PC-9 (cell line): ENCODE measurements at regions not wholly inside any gene's neighbourhood (a gene's known extent, or its start where the extent isn't known, plus 50 kb on each side); places are given as distances from the start of the nearest gene placed in this dataset.

Experiments used
- BruUV-seq: library from RNA; stranded (reverse); fragments of 400-500 nt; replicated peaks from 2 replicates; lab custom pipeline; 2021; lab: Mats Ljungman, UMichigan
- CTCF ChIA-PET: fragments of 300-600 bp; sonication (Branson Sonifier 250); formaldehyde crosslinking; loops from one replicate; lab custom pipeline; 2022; ENCODE audit warnings: antibody characterized with exemption; lab: Charles Lee
- POLR2A ChIA-PET: fragments of 300-600 bp; sonication (Branson Sonifier 250); formaldehyde crosslinking; loops from one replicate; lab custom pipeline; 2022; ENCODE audit warnings: antibody characterized with exemption; ENCODE audit not compliant: unreplicated experiment; lab: Charles Lee
- DNase-seq, 2 experiments: peaks; one replicate each; pipeline versions ENCODE4 v3.0.0 to v3.0.0-alpha.2; 2015 to 2022; ENCODE audit warnings: mixed read lengths in 1 of 2
- H2AFZ ChIP-seq: fragments of 200-600 bp; sonication (generic); 2 replicates; pipeline ENCODE4 v1.8.1; 2017; ENCODE audit warnings: antibody characterized with exemption
- H3F3A ChIP-seq: fragments of 200-600 bp; sonication (generic); 2 replicates; pipeline ENCODE4 v1.8.1; 2017; ENCODE audit warnings: antibody characterized with exemption, mild to moderate bottlenecking, low read depth; ENCODE audit not compliant: insufficient read depth
- H3K27ac ChIP-seq: fragments of 200-600 bp; sonication (generic); 2 replicates; pipeline ENCODE4 v1.6.1; 2016; ENCODE audit warnings: mixed run types
- H3K27me3 ChIP-seq: fragments of 200-600 bp; sonication (generic); 2 replicates; pipeline ENCODE4 v1.6.1; 2016; ENCODE audit warnings: low read depth, mixed run types; ENCODE audit not compliant: insufficient read depth
- H3K36me3 ChIP-seq: fragments of 200-600 bp; sonication (generic); 2 replicates; pipeline ENCODE4 v1.6.1; 2016; ENCODE audit warnings: low read depth, mixed run types
- H3K4me1 ChIP-seq: fragments of 200-600 bp; sonication (generic); replicated peaks from 2 replicates; pipeline ENCODE4 v1.6.1; 2016; ENCODE audit warnings: mixed run types; ENCODE audit not compliant: insufficient read depth
- H3K4me2 ChIP-seq: fragments of 200-600 bp; sonication (generic); 2 replicates; pipeline ENCODE4 v1.6.1; 2017; ENCODE audit warnings: mixed run types
- H3K4me3 ChIP-seq: fragments of 200-600 bp; sonication (generic); 2 replicates; pipeline ENCODE4 v1.6.1; 2016; ENCODE audit warnings: mixed run types
- H3K79me2 ChIP-seq: fragments of 200-600 bp; sonication (generic); 2 replicates; pipeline ENCODE4 v1.6.1; 2017; ENCODE audit warnings: low read depth, mixed run types
- H3K9me2 ChIP-seq: fragments of 200-600 bp; sonication (generic); 2 replicates; pipeline ENCODE4 v1.8.1; 2017; ENCODE audit warnings: mild to moderate bottlenecking; ENCODE audit not compliant: insufficient read depth
- H3K9me3 ChIP-seq: fragments of 200-600 bp; sonication (generic); 2 replicates; pipeline ENCODE4 v1.8.1; 2016; ENCODE audit warnings: low read depth; ENCODE audit not compliant: insufficient read depth
- H4K20me1 ChIP-seq: fragments of 200-600 bp; sonication (generic); 2 replicates; pipeline ENCODE4 v1.8.1; 2017; ENCODE audit not compliant: insufficient read depth
- EZH2 ChIP-seq: fragments of 200-600 bp; sonication (generic); IDR thresholded peaks from 2 replicates; pipeline ENCODE4 v1.8.0; 2017; ENCODE audit warnings: antibody characterized with exemption, low read depth
- intact Hi-C: fragments of 100-400 bp; cut with micrococcal nuclease; formaldehyde crosslinking; loops from one replicate; pipeline ENCODE4 v1.10.0; 2022; ENCODE audit not compliant: unreplicated experiment
- TF ChIP-seq, protein P1 (sequence below): fragments of 200-600 bp; sonication (generic); conservative IDR thresholded peaks from 2 replicates; pipeline ENCODE4 v1.6.1; 2017; ENCODE audit warnings: mixed run types, antibody characterized with exemption, mild to moderate bottlenecking, moderate library complexity

DNA sequence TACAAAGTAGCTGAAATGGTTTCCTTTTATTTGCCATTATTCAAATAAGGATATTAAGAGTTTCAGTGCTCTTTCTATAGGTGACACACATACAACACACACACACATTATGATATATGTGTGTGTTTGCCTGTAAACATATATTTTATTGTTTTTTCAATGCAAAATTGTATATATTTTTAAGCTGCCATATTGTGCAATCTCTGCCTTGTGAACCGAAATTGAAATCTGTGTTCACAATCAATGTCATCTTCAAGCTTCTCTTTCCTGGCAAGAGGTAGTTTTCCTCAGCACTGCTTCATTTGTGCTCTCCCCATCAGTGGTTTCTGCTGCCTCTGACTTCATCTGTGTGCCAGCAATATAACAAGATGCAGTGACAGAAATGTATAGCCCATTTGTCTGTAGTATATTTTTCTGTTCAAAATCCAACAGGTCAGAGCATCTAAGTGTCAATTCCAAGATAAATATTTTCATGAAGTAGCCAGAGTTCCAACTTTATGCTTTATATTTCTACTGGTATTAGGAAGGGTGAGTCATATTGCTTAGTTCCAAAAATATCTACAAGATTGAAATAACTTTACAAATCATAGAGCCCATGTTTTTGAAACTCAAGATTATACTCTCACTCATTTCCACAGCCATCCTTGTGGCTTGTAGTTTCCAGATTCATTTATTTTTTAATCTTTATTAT lies 1704.8 kb upstream of the CDH9 start:
- no peak overlapping the region for H3K4me2 ChIP-seq
- CTCF ChIA-PET, result no interaction called here
- no peaks in the 10 kb centered on the region for H3K27me3 ChIP-seq
- TF ChIP-seq, protein P1, sequence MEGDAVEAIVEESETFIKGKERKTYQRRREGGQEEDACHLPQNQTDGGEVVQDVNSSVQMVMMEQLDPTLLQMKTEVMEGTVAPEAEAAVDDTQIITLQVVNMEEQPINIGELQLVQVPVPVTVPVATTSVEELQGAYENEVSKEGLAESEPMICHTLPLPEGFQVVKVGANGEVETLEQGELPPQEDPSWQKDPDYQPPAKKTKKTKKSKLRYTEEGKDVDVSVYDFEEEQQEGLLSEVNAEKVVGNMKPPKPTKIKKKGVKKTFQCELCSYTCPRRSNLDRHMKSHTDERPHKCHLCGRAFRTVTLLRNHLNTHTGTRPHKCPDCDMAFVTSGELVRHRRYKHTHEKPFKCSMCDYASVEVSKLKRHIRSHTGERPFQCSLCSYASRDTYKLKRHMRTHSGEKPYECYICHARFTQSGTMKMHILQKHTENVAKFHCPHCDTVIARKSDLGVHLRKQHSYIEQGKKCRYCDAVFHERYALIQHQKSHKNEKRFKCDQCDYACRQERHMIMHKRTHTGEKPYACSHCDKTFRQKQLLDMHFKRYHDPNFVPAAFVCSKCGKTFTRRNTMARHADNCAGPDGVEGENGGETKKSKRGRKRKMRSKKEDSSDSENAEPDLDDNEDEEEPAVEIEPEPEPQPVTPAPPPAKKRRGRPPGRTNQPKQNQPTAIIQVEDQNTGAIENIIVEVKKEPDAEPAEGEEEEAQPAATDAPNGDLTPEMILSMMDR, result no peak
- TF ChIP-seq EZH2, result no peak
- no peaks in the 10 kb centered on the region for H3K79me2 ChIP-seq
- no peaks in the 10 kb centered on the region for H3K9me3 ChIP-seq
- H3K27ac ChIP-seq, result no peak overlapping the region
- H3F3A ChIP-seq, result no peaks in the 10 kb centered on the region
- no peak for DNase-seq
- intact Hi-C loops, result no loop called here
- H3K4me3 ChIP-seq, result no peak overlapping the region
- H4K20me1 ChIP-seq, result no peaks in the 10 kb centered on the region
- no peaks in the 10 kb centered on the region for H3K4me1 ChIP-seq
- H3K36me3 ChIP-seq, result no peaks in the 10 kb centered on the region
- no TSS peak for BruUV-seq
- H2AFZ ChIP-seq, result no peak overlapping the region
- POLR2A ChIA-PET, result no interaction called here
- no peaks in the 10 kb centered on the region for H3K9me2 ChIP-seq

DNA sequence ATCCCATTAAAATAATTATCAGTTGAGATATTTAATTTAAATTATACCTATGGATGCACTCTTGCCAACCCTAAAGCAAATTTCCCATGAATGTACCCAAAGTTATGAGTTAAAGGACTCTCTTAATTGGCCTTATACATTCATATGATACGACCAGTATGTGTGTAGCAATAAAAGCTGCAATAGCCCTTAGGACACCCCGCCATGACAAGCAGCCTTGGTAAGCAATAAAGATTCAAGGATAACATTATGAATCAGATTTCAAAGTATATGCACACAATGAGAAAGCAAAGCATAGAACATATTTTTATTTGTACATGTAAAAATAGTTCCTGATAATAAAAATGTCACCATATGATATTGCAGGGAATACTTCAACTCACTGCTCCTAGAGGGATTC lies 1699.3 kb upstream of the CDH9 start:
- Histone ChIP-seq H3K36me3 (no peaks in the 10 kb centered on the region), H3F3A (no peaks in the 10 kb centered on the region), H3K4me1 (no peaks in the 10 kb centered on the region), H2AFZ (no peak overlapping the region), H3K27ac (no peak overlapping the region), H3K79me2 (no peaks in the 10 kb centered on the region), H4K20me1 (no peaks in the 10 kb centered on the region), H3K9me3 (no peaks in the 10 kb centered on the region), H3K27me3 (no peaks in the 10 kb centered on the region), H3K4me3 (no peak overlapping the region), H3K4me2 (no peak overlapping the region), H3K9me2 (no peaks in the 10 kb centered on the region)
- intact Hi-C loops, result no loop called here
- no peak for DNase-seq
- TF ChIP-seq, protein P1, result no peak
- no peak for TF ChIP-seq EZH2
- no TSS peak for BruUV-seq
- ChIA-PET CTCF (no interaction called here), POLR2A (no interaction called here)

DNA sequence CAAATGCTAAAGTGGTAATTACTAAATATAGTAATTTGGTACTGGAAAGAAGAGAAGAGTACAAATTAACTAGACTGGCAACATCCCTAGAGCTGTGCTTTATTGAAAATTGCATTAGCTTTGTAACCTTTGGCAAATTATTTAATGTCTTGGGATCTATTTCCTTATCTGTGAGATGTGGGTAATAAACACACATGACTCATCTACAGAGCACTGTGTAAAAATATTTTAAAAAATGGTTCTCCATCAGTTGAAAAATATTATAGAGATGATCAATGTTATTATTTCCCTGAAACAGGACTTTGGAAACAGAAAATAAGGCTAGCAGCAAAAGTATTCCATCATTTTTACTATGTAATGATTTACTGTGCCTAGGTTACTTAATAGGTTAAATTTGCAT lies 1698.8 kb upstream of the CDH9 start:
- Histone ChIP-seq H3K27ac (no peak overlapping the region), H3K9me3 (no peaks in the 10 kb centered on the region), H3K27me3 (no peaks in the 10 kb centered on the region), H3K4me2 (no peak overlapping the region), H2AFZ (no peak overlapping the region), H3F3A (no peaks in the 10 kb centered on the region), H3K36me3 (no peaks in the 10 kb centered on the region), H3K4me3 (no peak overlapping the region), H4K20me1 (no peaks in the 10 kb centered on the region), H3K79me2 (no peaks in the 10 kb centered on the region), H3K9me2 (no peaks in the 10 kb centered on the region), H3K4me1 (no peaks in the 10 kb centered on the region)
- no peak for TF ChIP-seq EZH2
- TF ChIP-seq, protein P1, result no peak
- ChIA-PET CTCF (no interaction called here), POLR2A (no interaction called here)
- BruUV-seq, result no TSS peak
- intact Hi-C loops, result no loop called here
- DNase-seq, result no peak
